Caco-2 (cell line): ENCODE measurements at regions not wholly inside any gene's neighbourhood (a gene's known extent, or its start where the extent isn't known, plus 50 kb on each side); places are given as distances from the start of the nearest gene placed in this dataset.

ENCODE experiments used
- BruUV-seq: library from RNA; stranded (reverse); fragments of 400-500 nt; replicated peaks from 2 replicates; lab custom pipeline; 2021; lab: Mats Ljungman, UMichigan
- CTCF ChIA-PET: fragments of 300-600 bp; sonication (Branson Sonifier 250); formaldehyde crosslinking; loops from one replicate; lab custom pipeline; 2022; ENCODE audit warnings: antibody characterized with exemption; lab: Charles Lee
- POLR2A ChIA-PET: fragments of 300-600 bp; sonication (Branson Sonifier 250); formaldehyde crosslinking; loops from one replicate; lab custom pipeline; 2022; ENCODE audit warnings: antibody characterized with exemption; lab: Charles Lee
- DNase-seq, 2 experiments: peaks; one replicate each; pipeline versions ENCODE4 v3.0.0 to v3.0.0-alpha.2; 2020 to 2022
- H3K27me3 ChIP-seq: replicated peaks from 2 replicates; pipeline ENCODE4 v1.6.0; 2011; ENCODE audit warnings: low read length; ENCODE audit not compliant: control insufficient read depth, insufficient read depth
- H3K36me3 ChIP-seq: 2 replicates; pipeline ENCODE4 v1.5.1; 2011; ENCODE audit warnings: low read length; ENCODE audit not compliant: control insufficient read depth, insufficient read depth
- H3K4me1 ChIP-seq: fragments of 250-450 bp; sonication (Bioruptor Pico); 2 replicates; pipeline ENCODE4 v1.5.1; 2020; ENCODE audit warnings: mild to moderate bottlenecking
- H3K4me3 ChIP-seq: 2 replicates; pipeline ENCODE4 v1.5.1; 2011; ENCODE audit warnings: low read depth, mild to moderate bottlenecking, control low read depth, low read length
- H3K9me3 ChIP-seq: fragments of 250-450 bp; sonication (Bioruptor Pico); 2 replicates; pipeline ENCODE4 v1.5.1; 2020; ENCODE audit warnings: mild to moderate bottlenecking, moderate library complexity
- H3K27ac Mint-ChIP-seq: one replicate; pipeline ENCODE4 v1.8.0; 2022; ENCODE audit warnings: mixed read lengths; ENCODE audit not compliant: unreplicated experiment
- H3K27me3 Mint-ChIP-seq: one replicate; pipeline ENCODE4 v1.8.0; 2022; ENCODE audit warnings: mixed read lengths; ENCODE audit not compliant: insufficient read depth, unreplicated experiment
- H3K36me3 Mint-ChIP-seq: one replicate; pipeline ENCODE4 v1.8.0; 2022; ENCODE audit warnings: mild to moderate bottlenecking, mixed read lengths; ENCODE audit not compliant: insufficient read depth, unreplicated experiment
- H3K4me1 Mint-ChIP-seq: one replicate; pipeline ENCODE4 v1.8.0; 2022; ENCODE audit warnings: low read depth, mixed read lengths; ENCODE audit not compliant: unreplicated experiment
- H3K4me3 Mint-ChIP-seq: one replicate; pipeline ENCODE4 v1.8.0; 2022; ENCODE audit warnings: mild to moderate bottlenecking, moderate library complexity, mixed read lengths; ENCODE audit not compliant: unreplicated experiment
- H3K9me3 Mint-ChIP-seq: one replicate; pipeline ENCODE4 v1.8.0; 2022; ENCODE audit warnings: mixed read lengths; ENCODE audit not compliant: unreplicated experiment
- intact Hi-C: fragments of 100-400 bp; cut with micrococcal nuclease; formaldehyde crosslinking; loops from one replicate; pipeline ENCODE4 v1.10.0; 2022; ENCODE audit not compliant: unreplicated experiment
- TF ChIP-seq, protein P1 (sequence below), 2 experiments: fragments of 200-600 bp in 1 of 2; IDR thresholded peaks; 1 replicate in 1 of 2; 2 replicates in 1 of 2; pipeline versions ENCODE4 v1.5.1 to v1.8.0; 2011 to 2022; ENCODE audit warnings: antibody characterized with exemption in 1 of 2, control low read depth in 1 of 2, inconsistent platforms in 1 of 2, low read depth in 1 of 2, low read length in 1 of 2, mild to moderate bottlenecking in 1 of 2, moderate library complexity in 1 of 2; ENCODE audit not compliant: insufficient read depth in 1 of 2, severe bottlenecking in 1 of 2, unreplicated experiment in 1 of 2

DNA sequence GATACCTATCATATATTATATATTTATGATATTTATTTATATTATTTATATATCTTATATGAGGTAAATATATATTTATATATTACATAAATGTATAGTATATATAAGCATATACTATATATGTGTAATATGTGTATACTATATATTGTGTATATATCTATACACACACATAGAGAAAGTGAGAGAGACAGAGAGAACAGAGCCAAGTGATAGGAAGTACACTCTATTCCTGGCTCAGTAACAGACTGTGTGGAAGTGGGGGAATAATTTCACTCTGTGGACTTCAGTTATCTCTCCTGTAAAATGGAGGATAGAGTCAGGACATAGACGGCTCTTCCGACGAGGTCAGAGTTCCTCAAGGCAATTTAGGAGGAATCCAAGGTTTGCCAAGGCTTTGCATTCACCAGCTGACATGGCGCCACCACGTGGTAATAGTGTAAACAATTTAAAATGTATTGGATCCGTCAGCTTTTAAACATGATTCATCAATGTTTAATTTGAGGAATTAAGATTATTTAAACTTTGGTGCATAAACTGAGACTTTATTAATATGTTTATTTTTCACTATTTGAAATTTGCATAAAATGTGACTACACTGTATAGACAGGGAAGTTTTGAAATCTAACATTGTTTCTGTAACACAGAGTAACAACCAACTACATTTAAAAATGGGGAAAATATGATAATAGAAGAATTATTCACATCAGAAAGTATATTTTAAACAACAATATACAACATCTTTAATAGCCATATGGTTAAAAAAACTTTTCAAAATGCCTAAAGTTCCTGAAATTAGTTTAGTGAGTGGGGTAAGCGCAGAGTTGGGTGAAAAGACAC is 75.4 kb upstream of the TMEM244 start:
- Histone ChIP-seq H3K27me3 (no peaks in the 10 kb centered on the region), H3K4me1 (no peaks in the 10 kb centered on the region), H3K4me3 (no peak overlapping the region), H3K9me3 (no peaks in the 10 kb centered on the region), H3K36me3 (no peaks in the 10 kb centered on the region)
- H3K27ac Mint-ChIP-seq, result no peak overlapping the region
- H3K36me3 Mint-ChIP-seq, result no peaks in the 10 kb centered on the region
- no peak overlapping the region for H3K4me3 Mint-ChIP-seq
- CTCF ChIA-PET, result interaction anchor here (1.0 kb wide), 1 partner anchor 11 kb away, joined by 4 read pairs; no protein-coding TSS in a partner anchor
- H3K4me1 Mint-ChIP-seq, result peaks cover 22% of the 10 kb centered on the region
- TF ChIP-seq, protein P1, sequence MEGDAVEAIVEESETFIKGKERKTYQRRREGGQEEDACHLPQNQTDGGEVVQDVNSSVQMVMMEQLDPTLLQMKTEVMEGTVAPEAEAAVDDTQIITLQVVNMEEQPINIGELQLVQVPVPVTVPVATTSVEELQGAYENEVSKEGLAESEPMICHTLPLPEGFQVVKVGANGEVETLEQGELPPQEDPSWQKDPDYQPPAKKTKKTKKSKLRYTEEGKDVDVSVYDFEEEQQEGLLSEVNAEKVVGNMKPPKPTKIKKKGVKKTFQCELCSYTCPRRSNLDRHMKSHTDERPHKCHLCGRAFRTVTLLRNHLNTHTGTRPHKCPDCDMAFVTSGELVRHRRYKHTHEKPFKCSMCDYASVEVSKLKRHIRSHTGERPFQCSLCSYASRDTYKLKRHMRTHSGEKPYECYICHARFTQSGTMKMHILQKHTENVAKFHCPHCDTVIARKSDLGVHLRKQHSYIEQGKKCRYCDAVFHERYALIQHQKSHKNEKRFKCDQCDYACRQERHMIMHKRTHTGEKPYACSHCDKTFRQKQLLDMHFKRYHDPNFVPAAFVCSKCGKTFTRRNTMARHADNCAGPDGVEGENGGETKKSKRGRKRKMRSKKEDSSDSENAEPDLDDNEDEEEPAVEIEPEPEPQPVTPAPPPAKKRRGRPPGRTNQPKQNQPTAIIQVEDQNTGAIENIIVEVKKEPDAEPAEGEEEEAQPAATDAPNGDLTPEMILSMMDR (IDR thresholded peaks at IDR 0.05; ENCODE audit: insufficient read depth in 1 of 2, low read depth in 1 of 2, low read length in 1 of 2, severe bottlenecking in 1 of 2, unreplicated experiment in 1 of 2), result peak; percentile 45 to 59
- no peaks in the 10 kb centered on the region for H3K9me3 Mint-ChIP-seq
- peak; percentile 63 to 65 for DNase-seq
- intact Hi-C loops, result loop anchor here (1.0 to 5.0 kb wide), 6 partner anchors 16 to 338 kb away; no protein-coding TSS in a partner anchor
- POLR2A ChIA-PET, result no interaction called here
- no peaks in the 10 kb centered on the region for H3K27me3 Mint-ChIP-seq
- no TSS peak for BruUV-seq

DNA sequence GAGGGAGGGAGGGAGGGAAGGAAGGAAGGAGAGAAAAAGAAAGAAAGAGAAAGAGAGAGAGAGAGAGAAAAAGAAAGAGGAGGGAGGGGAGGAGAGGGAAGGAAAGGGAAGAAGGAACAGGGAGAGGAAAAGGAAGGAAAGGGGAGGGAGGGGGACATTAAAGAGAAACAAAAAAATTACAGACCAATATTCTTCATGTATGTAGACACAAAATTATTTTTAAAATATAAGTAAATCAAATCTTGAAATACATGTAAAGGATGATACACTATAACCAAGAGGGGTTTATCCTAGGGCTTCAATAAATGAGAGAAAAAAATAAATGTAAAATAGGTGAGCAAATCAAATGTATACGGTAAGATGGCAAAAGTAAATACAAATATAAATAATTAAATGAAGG is 71.2 kb upstream of the TMEM244 start:
- peaks cover 11% of the 10 kb centered on the region for H3K4me1 Mint-ChIP-seq
- TF ChIP-seq, protein P1 (IDR thresholded peaks at IDR 0.05; ENCODE audit: insufficient read depth in 1 of 2, low read depth in 1 of 2, low read length in 1 of 2, severe bottlenecking in 1 of 2, unreplicated experiment in 1 of 2), result no peak
- no peaks in the 10 kb centered on the region for H3K9me3 ChIP-seq
- H3K36me3 ChIP-seq, result no peaks in the 10 kb centered on the region
- no peak overlapping the region for H3K4me3 ChIP-seq
- H3K9me3 Mint-ChIP-seq, result no peaks in the 10 kb centered on the region
- CTCF ChIA-PET, result no interaction called here
- H3K36me3 Mint-ChIP-seq, result no peaks in the 10 kb centered on the region
- H3K27me3 ChIP-seq, result no peaks in the 10 kb centered on the region
- no peak for DNase-seq
- H3K27me3 Mint-ChIP-seq, result no peaks in the 10 kb centered on the region
- no TSS peak for BruUV-seq
- POLR2A ChIA-PET, result no interaction called here
- intact Hi-C loops, result no loop called here
- no peak overlapping the region for H3K27ac Mint-ChIP-seq
- H3K4me3 Mint-ChIP-seq, result no peak overlapping the region
- H3K4me1 ChIP-seq, result no peaks in the 10 kb centered on the region

DNA sequence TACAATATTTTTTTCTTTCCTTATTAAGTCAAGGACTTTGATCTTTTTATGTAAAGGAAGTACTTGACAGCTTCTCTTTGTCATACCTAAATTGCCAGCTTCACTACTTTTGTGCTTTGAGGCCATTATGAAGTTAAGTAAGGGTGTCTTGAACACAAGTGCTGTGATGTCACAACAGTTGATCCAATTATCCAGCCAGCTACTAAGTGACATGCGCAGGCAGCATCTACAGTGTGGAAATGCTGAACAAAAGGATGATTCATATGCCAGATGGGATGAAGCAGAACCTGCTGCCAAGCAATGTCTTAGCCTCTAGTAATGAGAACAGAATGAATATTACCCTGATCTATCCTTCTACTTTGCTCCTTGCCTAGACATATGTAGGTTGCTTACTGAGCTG is 68.3 kb upstream of the TMEM244 start:
- TF ChIP-seq, protein P1 (IDR thresholded peaks at IDR 0.05; ENCODE audit: insufficient read depth in 1 of 2, low read depth in 1 of 2, low read length in 1 of 2, severe bottlenecking in 1 of 2, unreplicated experiment in 1 of 2), result no peak
- Histone ChIP-seq H3K27me3 (no peaks in the 10 kb centered on the region), H3K36me3 (no peaks in the 10 kb centered on the region), H3K4me3 (no peak overlapping the region), H3K4me1 (no peaks in the 10 kb centered on the region), H3K9me3 (no peaks in the 10 kb centered on the region)
- Mint-ChIP-seq H3K27ac (no peak overlapping the region), H3K4me3 (no peak overlapping the region), H3K36me3 (no peaks in the 10 kb centered on the region), H3K9me3 (no peaks in the 10 kb centered on the region), H3K4me1 (peaks cover 11% of the 10 kb centered on the region), H3K27me3 (no peaks in the 10 kb centered on the region)
- DNase-seq, result no peak
- ChIA-PET CTCF (no interaction called here), POLR2A (no interaction called here)
- intact Hi-C loops, result no loop called here
- no TSS peak for BruUV-seq
